Mesendoderm (in vitro differentiated cells): ENCODE measurements at regions not wholly inside any gene's neighbourhood (a gene's known extent, or its start where the extent isn't known, plus 50 kb on each side); places are given as distances from the start of the nearest gene placed in this dataset.
A peak's percentile ranks its signal among the peaks of the same experiment; 100 is the strongest.
"Not testable (repeated sequence)": the region's sequence is repeated elsewhere in the genome, so short reads cannot be mapped to it uniquely, and the experiment has no call there.

Source experiments
- DNase-seq: peaks from one replicate; pipeline ENCODE4 v3.0.0; 2013
- H2AK5ac ChIP-seq: 2 replicates; pipeline ENCODE4 v1.6.1; 2013; ENCODE audit warnings: low read length, inconsistent platforms
- H2BK120ac ChIP-seq: 2 replicates; pipeline ENCODE4 v1.6.1; 2013; ENCODE audit warnings: low read depth, mild to moderate bottlenecking, low read length, moderate library complexity, mixed read lengths
- H2BK15ac ChIP-seq: replicated peaks from 2 replicates; pipeline ENCODE4 v1.6.1; 2013; ENCODE audit warnings: low read depth, mild to moderate bottlenecking, moderate library complexity
- H2BK5ac ChIP-seq: 2 replicates; pipeline ENCODE4 v1.6.1; 2013; ENCODE audit warnings: low read length, inconsistent platforms
- H3K18ac ChIP-seq: 2 replicates; pipeline ENCODE4 v1.6.1; 2013; ENCODE audit warnings: mild to moderate bottlenecking, low read length, mixed read lengths
- H3K23ac ChIP-seq: one replicate; pipeline ENCODE4 v1.6.1; 2013; ENCODE audit warnings: low read length
- H3K27ac ChIP-seq: 2 replicates; pipeline ENCODE4 v1.5.1; 2013; ENCODE audit warnings: low read depth, mild to moderate bottlenecking, inconsistent platforms, low read length, moderate library complexity
- H3K27me3 ChIP-seq: 2 replicates; pipeline ENCODE4 v1.6.1; 2013; ENCODE audit warnings: low read length, control low read depth, mild to moderate bottlenecking, inconsistent platforms; ENCODE audit not compliant: insufficient read depth, poor library complexity
- H3K36me3 ChIP-seq: 2 replicates; pipeline ENCODE4 v1.6.1; 2013; ENCODE audit warnings: low read length, inconsistent platforms; ENCODE audit not compliant: control insufficient read depth, insufficient read depth
- H3K4ac ChIP-seq: one replicate; pipeline ENCODE4 v1.6.1; 2013; ENCODE audit warnings: low read depth, mild to moderate bottlenecking, low read length, moderate library complexity
- H3K4me1 ChIP-seq: 2 replicates; pipeline ENCODE4 v1.6.1; 2013; ENCODE audit warnings: low read depth, low read length, inconsistent platforms; ENCODE audit not compliant: control insufficient read depth
- H3K4me2 ChIP-seq: 2 replicates; pipeline ENCODE4 v1.6.1; 2013; ENCODE audit warnings: low read length
- H3K4me3 ChIP-seq: 2 replicates; pipeline ENCODE4 v1.5.1; 2013; ENCODE audit warnings: mild to moderate bottlenecking, low read length
- H3K56ac ChIP-seq: one replicate; pipeline ENCODE4 v1.6.1; 2013; ENCODE audit warnings: low read length
- H3K79me1 ChIP-seq: 2 replicates; pipeline ENCODE4 v1.6.1; 2013; ENCODE audit warnings: low read length, inconsistent platforms
- H3K79me2 ChIP-seq: 2 replicates; pipeline ENCODE4 v1.6.1; 2013; ENCODE audit warnings: mild to moderate bottlenecking, low read length; ENCODE audit not compliant: control insufficient read depth, insufficient read depth
- H3K9ac ChIP-seq: 2 replicates; pipeline ENCODE4 v1.6.1; 2013; ENCODE audit warnings: low read length, inconsistent platforms
- H4K5ac ChIP-seq: one replicate; pipeline ENCODE4 v1.6.1; 2013; ENCODE audit warnings: low read length
- H4K8ac ChIP-seq: one replicate; pipeline ENCODE4 v1.6.1; 2013; ENCODE audit warnings: low read depth, mild to moderate bottlenecking, control low read depth, low read length, moderate library complexity
- WGBS: extraction: QIAGEN DNeasy Blood & Tissue Kit; methylation state at CpG from one replicate; pipeline ENCODE4 v1.1.7; 2013; ENCODE audit warnings: low lambda C conversion rate, missing lambda C conversion rate; ENCODE audit not compliant: insufficient coverage; ENCODE audit errors: extremely low coverage; 5-methylcytosine and 5-hydroxymethylcytosine counted together

- no peak overlapping the region for H4K5ac ChIP-seq
- no peak overlapping the region for H2BK120ac ChIP-seq
- no peaks in the 10 kb centered on the region for H3K79me1 ChIP-seq
- no peaks in the 10 kb centered on the region for H3K36me3 ChIP-seq
- no peak overlapping the region for H2BK5ac ChIP-seq
- WGBS, result no CpG with 5 or more reads among the region's 1 CpG
- H4K8ac ChIP-seq, result no peak overlapping the region
- no peaks in the 10 kb centered on the region for H3K4me1 ChIP-seq
- H3K27ac ChIP-seq, result no peak overlapping the region
- no peaks in the 10 kb centered on the region for H3K27me3 ChIP-seq
- H3K23ac ChIP-seq, result no peak overlapping the region
- no peak overlapping the region for H2AK5ac ChIP-seq
- no peak overlapping the region for H3K4me3 ChIP-seq
- no peak overlapping the region for H3K56ac ChIP-seq
- no peak overlapping the region for H3K18ac ChIP-seq
- no peak overlapping the region for H3K9ac ChIP-seq
- H2BK15ac ChIP-seq, result no peak overlapping the region
- DNase-seq, result peak; percentile 30
- H3K4ac ChIP-seq, result no peak overlapping the region
- no peaks in the 10 kb centered on the region for H3K79me2 ChIP-seq
- no peak overlapping the region for H3K4me2 ChIP-seq
Observed at GRCh38 chr2:134008837-134009236, 245.0 kb upstream of the MGAT5 start.

GRCh38 chr2:134009440-134009839 is 244.4 kb upstream of the MGAT5 start:
- no peak overlapping the region for H3K4me3 ChIP-seq
- no peaks in the 10 kb centered on the region for H3K27me3 ChIP-seq
- no peaks in the 10 kb centered on the region for H3K79me2 ChIP-seq
- no peak overlapping the region for H3K27ac ChIP-seq
- H3K9ac ChIP-seq, result no peak overlapping the region
- no peaks in the 10 kb centered on the region for H3K36me3 ChIP-seq
- H3K4me1 ChIP-seq, result no peaks in the 10 kb centered on the region
- no peak overlapping the region for H2BK120ac ChIP-seq
- H3K23ac ChIP-seq, result no peak overlapping the region
- WGBS, result no CpG with 5 or more reads among the region's 8 CpGs
- H3K79me1 ChIP-seq, result no peaks in the 10 kb centered on the region
- no peak overlapping the region for H3K4me2 ChIP-seq
- no peak overlapping the region for H2BK5ac ChIP-seq
- no peak overlapping the region for H3K56ac ChIP-seq
- H4K5ac ChIP-seq, result no peak overlapping the region
- H3K4ac ChIP-seq, result no peak overlapping the region
- no peak overlapping the region for H2AK5ac ChIP-seq
- no peak overlapping the region for H4K8ac ChIP-seq
- no peak overlapping the region for H3K18ac ChIP-seq
- no peak overlapping the region for H2BK15ac ChIP-seq
- peak; percentile 16 for DNase-seq

- no CpG with 5 or more reads among the region's 17 CpGs for WGBS
- not testable (repeated sequence) for H3K4me1 ChIP-seq, DNase-seq
Observed at GRCh38 chr2:134009906-134010305, 244.0 kb upstream of the MGAT5 start.

GRCh38 chr2:134011936-134012586 is 241.8 kb upstream of the MGAT5 start:
- no peak overlapping the region for H3K56ac ChIP-seq
- no peaks in the 10 kb centered on the region for H3K4me1 ChIP-seq
- H3K4me2 ChIP-seq, result no peak overlapping the region
- DNase-seq, result no peak
- no peak overlapping the region for H3K4ac ChIP-seq
- WGBS, result no CpG with 5 or more reads among the region's 6 CpGs
- no peak overlapping the region for H4K5ac ChIP-seq
- H3K79me1 ChIP-seq, result no peaks in the 10 kb centered on the region
- H3K9ac ChIP-seq, result no peak overlapping the region
- no peak overlapping the region for H2BK5ac ChIP-seq
- H2BK15ac ChIP-seq, result no peak overlapping the region
- H3K18ac ChIP-seq, result no peak overlapping the region
- no peak overlapping the region for H4K8ac ChIP-seq
- H3K36me3 ChIP-seq, result no peaks in the 10 kb centered on the region
- H2AK5ac ChIP-seq, result no peak overlapping the region
- no peak overlapping the region for H2BK120ac ChIP-seq
- H3K79me2 ChIP-seq, result no peaks in the 10 kb centered on the region
- no peak overlapping the region for H3K23ac ChIP-seq
- no peak overlapping the region for H3K4me3 ChIP-seq
- no peak overlapping the region for H3K27ac ChIP-seq
- no peaks in the 10 kb centered on the region for H3K27me3 ChIP-seq

More at GRCh38 chr2:134009906-134010305, 244.0 kb upstream of the MGAT5 start:
- not testable (repeated sequence) for H3K4ac ChIP-seq, H3K23ac ChIP-seq, H2AK5ac ChIP-seq, H3K9ac ChIP-seq, H3K4me2 ChIP-seq, H3K79me1 ChIP-seq, H3K36me3 ChIP-seq, H3K56ac ChIP-seq, H2BK5ac ChIP-seq, H4K8ac ChIP-seq, H3K27ac ChIP-seq, H2BK15ac ChIP-seq, H3K27me3 ChIP-seq, H3K79me2 ChIP-seq, H3K18ac ChIP-seq, H3K4me3 ChIP-seq, H4K5ac ChIP-seq, H2BK120ac ChIP-seq

- Histone ChIP-seq H3K79me2 (no peaks in the 10 kb centered on the region), H3K4me1 (no peaks in the 10 kb centered on the region), H3K9ac (no peak overlapping the region)
Observed at GRCh38 chr2:134014196-134014960, 239.5 kb upstream of the MGAT5 start.

More at GRCh38 chr2:134014196-134014960, 239.5 kb upstream of the MGAT5 start:
- Histone ChIP-seq H2BK15ac (no peak overlapping the region), H3K27ac (no peak overlapping the region), H3K4me2 (no peak overlapping the region), H2AK5ac (no peak overlapping the region), H3K56ac (no peak overlapping the region), H2BK5ac (no peak overlapping the region), H2BK120ac (no peak overlapping the region), H3K36me3 (no peaks in the 10 kb centered on the region), H3K4ac (no peak overlapping the region), H3K18ac (no peak overlapping the region), H3K79me1 (no peaks in the 10 kb centered on the region), H3K23ac (no peak overlapping the region), H3K4me3 (no peak overlapping the region), H4K8ac (no peak overlapping the region), H3K27me3 (no peaks in the 10 kb centered on the region), H4K5ac (no peak overlapping the region)
- DNase-seq, result no peak
- no CpG with 5 or more reads among the region's 3 CpGs for WGBS
